Urinary bladder (tissue), 3 donors: ENCODE measurements at regions not wholly inside any gene's neighbourhood (a gene's known extent, or its start where the extent isn't known, plus 50 kb on each side); places are given as distances from the start of the nearest gene placed in this dataset.

Experiments
- DNase-seq: peaks from one replicate; pipeline ENCODE4 v3.0.0-alpha.2; 2015; ENCODE audit errors: extremely low spot score
- H3K27ac ChIP-seq: one replicate; pipeline ENCODE4 v1.5.1; 2013; ENCODE audit warnings: low read depth, mild to moderate bottlenecking, moderate library complexity
- H3K36me3 ChIP-seq: one replicate; pipeline ENCODE4 v1.6.1; 2013; ENCODE audit warnings: mild to moderate bottlenecking, moderate library complexity; ENCODE audit not compliant: insufficient read depth
- H3K4me1 ChIP-seq: one replicate; pipeline ENCODE4 v1.6.1; 2013; ENCODE audit warnings: mild to moderate bottlenecking, moderate library complexity; ENCODE audit not compliant: insufficient read depth
- H3K4me3 ChIP-seq: one replicate; pipeline ENCODE4 v1.5.1; 2013; ENCODE audit warnings: low read depth, low read length
- WGBS: extraction: QIAGEN DNeasy Blood & Tissue Kit; methylation state at CpG from one replicate; pipeline ENCODE4 v1.1.7; 2013; 5-methylcytosine and 5-hydroxymethylcytosine counted together
- donor health status: healthy with polysubstance abuse.
- donor health status: healthy.

GRCh38 chr1:185681034-185681633 is 53.1 kb upstream of the HMCN1 start:
- Histone ChIP-seq H3K27ac (no peak overlapping the region), H3K36me3 (no peaks in the 10 kb centered on the region), H3K4me3 (no peak overlapping the region), H3K4me1 (no peaks in the 10 kb centered on the region)
- 53% methylated on average over 2 of the region's 2 CpGs for WGBS
- DNase-seq = no peak

GRCh38 chr1:185680453-185680852 is 53.7 kb upstream of the HMCN1 start:
- 75% methylated on average over 4 of the region's 4 CpGs for WGBS
- no peaks in the 10 kb centered on the region for H3K36me3 ChIP-seq
- H3K4me3 ChIP-seq = no peak overlapping the region
- H3K27ac ChIP-seq = no peak overlapping the region
- no peak for DNase-seq
- H3K4me1 ChIP-seq = no peaks in the 10 kb centered on the region

GRCh38 chr1:185679220-185679619 is 55.0 kb upstream of the HMCN1 start:
- Histone ChIP-seq H3K4me1 (no peaks in the 10 kb centered on the region), H3K36me3 (no peaks in the 10 kb centered on the region), H3K4me3 (no peak overlapping the region), H3K27ac (no peak overlapping the region)
- DNase-seq = no peak
- 68% methylated on average over 5 of the region's 5 CpGs for WGBS

DNA sequence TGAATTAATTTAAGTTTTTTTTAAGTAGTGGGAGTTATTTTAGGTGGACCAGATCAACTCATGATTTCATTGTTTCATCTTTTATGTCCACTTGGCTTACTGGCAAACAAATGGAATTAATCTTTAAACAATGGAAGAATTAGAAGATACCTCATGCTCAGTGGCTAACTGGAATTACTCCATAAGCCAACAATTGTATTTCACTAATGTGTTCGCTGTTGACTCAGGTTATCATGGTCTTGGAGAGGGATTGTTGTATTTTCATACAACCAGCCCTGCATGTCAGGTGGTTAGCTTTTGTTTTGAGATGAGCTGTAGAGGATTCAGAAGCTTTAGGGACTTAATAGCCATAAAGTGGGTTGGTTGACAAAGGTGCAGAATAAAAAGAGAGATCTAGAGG is 57.2 kb upstream of the HMCN1 start:
- Histone ChIP-seq H3K4me1 (no peaks in the 10 kb centered on the region), H3K4me3 (no peak overlapping the region), H3K27ac (no peak overlapping the region), H3K36me3 (no peaks in the 10 kb centered on the region)
- no peak for DNase-seq
- 96% methylated on average over 1 of the region's 1 CpG for WGBS

DNA sequence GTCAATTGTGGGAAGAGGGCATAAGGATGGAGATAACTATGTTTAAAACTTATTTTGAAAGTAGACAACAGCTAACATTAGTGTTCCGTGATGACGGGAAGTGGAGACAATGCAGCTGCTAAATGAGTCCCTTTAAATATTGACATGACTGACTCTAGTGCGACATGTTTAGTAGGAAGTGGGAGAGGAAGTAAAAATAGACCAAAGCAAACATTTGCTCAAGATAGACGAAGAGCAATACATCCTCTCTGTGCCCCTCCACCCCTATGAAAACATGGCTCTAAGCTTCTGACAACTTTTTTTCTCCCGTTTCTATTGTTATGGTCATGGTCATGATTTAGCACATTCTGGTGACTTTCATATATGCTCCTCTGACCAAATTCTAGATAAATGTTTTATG is 60.0 kb upstream of the HMCN1 start:
- H3K27ac ChIP-seq = no peak overlapping the region
- DNase-seq = no peak
- H3K4me1 ChIP-seq = no peaks in the 10 kb centered on the region
- WGBS = 51% methylated on average over 5 of the region's 5 CpGs
- H3K36me3 ChIP-seq = no peaks in the 10 kb centered on the region
- H3K4me3 ChIP-seq = no peak overlapping the region

DNA sequence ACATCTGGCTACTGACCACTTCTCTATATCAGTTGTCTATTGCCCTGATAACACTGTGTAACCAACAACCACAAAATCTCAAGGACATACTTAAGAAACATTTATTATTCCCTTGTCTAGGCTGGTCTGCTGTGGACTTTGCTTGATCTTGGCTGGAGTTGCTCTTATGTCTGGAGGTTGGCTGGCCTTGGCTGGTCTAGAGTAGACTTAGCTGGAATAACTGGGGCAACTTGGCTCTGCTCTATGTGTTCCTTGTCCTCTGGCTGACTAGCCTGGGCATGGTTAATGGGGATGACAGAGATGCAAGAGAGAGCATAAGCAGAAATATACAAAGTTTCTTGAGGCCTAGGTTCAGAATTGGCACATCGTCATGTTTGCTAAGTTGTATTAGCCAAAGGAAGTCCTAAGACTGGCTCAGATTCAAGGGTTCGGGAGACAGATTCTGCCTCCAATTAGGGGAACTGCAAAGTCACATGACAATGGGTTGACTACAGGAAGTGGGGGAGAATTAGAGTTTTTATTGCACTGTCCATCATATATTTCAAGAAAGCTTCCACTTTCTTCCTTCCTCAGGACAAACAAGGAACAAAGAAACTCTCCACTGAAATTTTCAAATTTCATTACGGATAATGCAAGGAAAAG is 61.4 kb upstream of the HMCN1 start:
- no peak for DNase-seq
- H3K27ac ChIP-seq = no peak overlapping the region
- 75% methylated on average over 3 of the region's 3 CpGs for WGBS

DNA sequence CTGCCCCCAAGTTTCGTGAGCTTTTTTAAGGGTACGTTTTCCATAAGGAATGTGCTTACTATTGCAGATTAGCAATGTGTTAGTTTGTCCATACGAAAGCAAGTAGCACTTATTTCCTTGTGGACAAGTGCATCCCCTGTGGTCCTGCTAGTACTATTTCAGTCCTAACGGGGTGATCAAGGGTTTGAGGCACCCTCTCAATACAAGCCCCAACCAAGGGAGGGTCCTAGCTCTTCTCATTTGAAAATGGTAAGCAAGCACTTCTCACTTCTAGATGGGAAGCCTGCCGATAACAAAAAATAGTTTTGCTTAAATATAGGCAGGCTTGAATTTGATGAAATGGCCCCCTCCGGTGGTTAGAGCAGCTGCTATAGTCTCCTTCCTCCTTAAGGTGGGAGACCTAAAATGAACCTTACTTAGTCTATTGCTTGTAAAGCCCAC is 64.0 kb upstream of the HMCN1 start:
- WGBS = 31% methylated on average over 6 of the region's 6 CpGs
- no peak for DNase-seq
- no peaks in the 10 kb centered on the region for H3K36me3 ChIP-seq
- no peaks in the 10 kb centered on the region for H3K4me1 ChIP-seq
- H3K27ac ChIP-seq = no peak overlapping the region
- H3K4me3 ChIP-seq = no peak overlapping the region

More for the DNA sequence above, 61.4 kb upstream of the HMCN1 start:
- H3K4me3 ChIP-seq = no peak overlapping the region
- H3K36me3 ChIP-seq = no peaks in the 10 kb centered on the region
- no peaks in the 10 kb centered on the region for H3K4me1 ChIP-seq

DNA sequence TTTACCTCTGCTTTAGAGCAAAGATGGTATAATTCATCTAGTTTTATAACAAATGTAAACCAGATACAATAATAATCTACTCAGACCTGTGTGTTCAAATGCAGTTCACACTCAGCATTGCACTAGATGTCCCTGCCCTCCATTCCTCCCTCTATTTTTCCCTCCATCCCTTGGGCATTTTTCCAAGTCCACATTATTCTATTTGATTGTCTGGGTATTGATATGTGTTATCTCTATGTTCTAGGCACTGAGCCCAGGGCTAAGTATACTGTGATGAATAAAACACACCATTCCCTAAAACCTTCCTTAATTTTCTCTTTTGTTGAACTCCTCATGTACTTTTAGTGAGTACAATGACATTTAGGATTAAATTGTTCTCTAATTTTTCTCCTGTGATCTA is 66.2 kb upstream of the HMCN1 start:
- Histone ChIP-seq H3K27ac (no peak overlapping the region), H3K4me1 (no peaks in the 10 kb centered on the region), H3K4me3 (no peak overlapping the region), H3K36me3 (no peaks in the 10 kb centered on the region)
- no peak for DNase-seq

- 94% methylated on average over 2 of the region's 2 CpGs for WGBS
These were observed 67.6 kb upstream of the HMCN1 start for GRCh38 chr1:185666582-185666981.

DNA sequence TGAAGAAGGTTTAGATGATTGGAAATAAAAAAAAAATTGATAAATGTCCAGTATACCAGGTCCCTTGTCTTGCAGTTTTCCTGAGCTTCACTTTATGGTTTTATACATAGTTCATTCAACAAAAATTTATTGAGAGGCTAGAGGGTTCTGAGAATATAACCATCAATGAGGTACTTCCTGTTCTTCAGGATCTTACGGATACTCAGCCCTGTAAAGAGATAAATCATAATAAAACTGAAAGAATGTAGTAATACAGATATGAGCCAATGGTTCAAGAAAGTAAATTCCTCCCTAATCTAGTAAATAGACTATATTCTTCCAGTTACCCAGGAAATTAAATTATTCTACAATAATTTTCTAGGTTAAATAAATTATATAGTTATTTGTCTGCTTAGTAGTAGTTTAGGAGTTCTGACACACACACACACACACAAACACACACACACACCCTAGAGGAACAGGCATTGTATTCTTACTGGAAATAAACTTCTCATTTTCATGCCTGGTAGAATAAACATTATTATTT is 70.4 kb upstream of the HMCN1 start:
- H3K4me1 ChIP-seq = no peaks in the 10 kb centered on the region
- DNase-seq = no peak
- no peak overlapping the region for H3K4me3 ChIP-seq
- H3K27ac ChIP-seq = no peak overlapping the region
- 23% methylated on average over 1 of the region's 1 CpG for WGBS
- no peaks in the 10 kb centered on the region for H3K36me3 ChIP-seq

More at GRCh38 chr1:185666582-185666981, 67.6 kb upstream of the HMCN1 start:
- no peak overlapping the region for H3K4me3 ChIP-seq
- no peaks in the 10 kb centered on the region for H3K4me1 ChIP-seq
- no peak overlapping the region for H3K27ac ChIP-seq
- no peaks in the 10 kb centered on the region for H3K36me3 ChIP-seq
- no peak for DNase-seq

DNA sequence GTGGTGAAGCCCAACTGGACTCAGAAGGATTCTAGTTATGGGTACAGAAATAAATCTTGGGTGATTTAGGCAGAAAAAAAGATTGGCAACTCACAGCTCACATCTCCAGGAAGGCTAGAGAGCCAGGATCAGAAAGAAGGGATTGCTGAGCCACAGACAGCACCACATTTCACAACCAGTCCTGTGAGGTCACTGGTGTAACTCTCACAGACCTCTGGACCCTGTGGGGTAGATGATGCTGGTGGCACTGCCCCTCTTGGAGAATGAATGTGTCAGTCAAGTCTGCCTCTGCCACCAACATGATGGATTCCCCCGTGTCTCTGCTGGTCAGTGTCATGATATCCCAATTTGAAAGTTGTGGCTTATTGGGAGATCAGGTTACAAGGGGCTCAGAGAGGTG is 70.9 kb upstream of the HMCN1 start:
- 56% methylated on average over 1 of the region's 1 CpG for WGBS
- H3K27ac ChIP-seq = no peak overlapping the region
- H3K4me3 ChIP-seq = no peak overlapping the region
- DNase-seq = no peak
- no peaks in the 10 kb centered on the region for H3K36me3 ChIP-seq
- no peaks in the 10 kb centered on the region for H3K4me1 ChIP-seq

GRCh38 chr1:185661971-185662370 is 72.2 kb upstream of the HMCN1 start:
- Histone ChIP-seq H3K27ac (no peak overlapping the region), H3K4me1 (no peaks in the 10 kb centered on the region), H3K36me3 (no peaks in the 10 kb centered on the region), H3K4me3 (no peak overlapping the region)
- no peak for DNase-seq
- 80% methylated on average over 2 of the region's 2 CpGs for WGBS

DNA sequence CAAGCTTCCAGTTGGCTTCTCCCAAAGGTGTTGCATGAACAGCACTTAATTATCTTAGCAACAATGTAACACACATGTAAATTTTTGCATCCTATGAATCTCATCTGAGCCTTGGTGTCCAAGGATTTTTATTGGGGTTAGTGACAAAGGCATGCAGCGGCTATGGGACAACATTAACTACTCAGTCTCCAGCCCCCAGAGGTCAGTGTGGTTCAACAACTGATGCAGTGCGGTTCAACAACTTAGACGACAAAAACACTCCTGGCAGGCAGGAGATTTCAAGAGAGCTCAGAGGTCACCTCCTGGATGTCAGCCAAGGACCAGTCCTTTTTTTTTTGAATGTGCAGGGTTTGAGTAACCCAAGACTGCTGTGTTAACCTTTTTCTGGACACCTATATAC is 77.5 kb upstream of the HMCN1 start:
- 80% methylated on average over 3 of the region's 3 CpGs for WGBS
- Histone ChIP-seq H3K36me3 (no peaks in the 10 kb centered on the region), H3K4me1 (no peaks in the 10 kb centered on the region), H3K27ac (no peak overlapping the region), H3K4me3 (no peak overlapping the region)
- no peak for DNase-seq

DNA sequence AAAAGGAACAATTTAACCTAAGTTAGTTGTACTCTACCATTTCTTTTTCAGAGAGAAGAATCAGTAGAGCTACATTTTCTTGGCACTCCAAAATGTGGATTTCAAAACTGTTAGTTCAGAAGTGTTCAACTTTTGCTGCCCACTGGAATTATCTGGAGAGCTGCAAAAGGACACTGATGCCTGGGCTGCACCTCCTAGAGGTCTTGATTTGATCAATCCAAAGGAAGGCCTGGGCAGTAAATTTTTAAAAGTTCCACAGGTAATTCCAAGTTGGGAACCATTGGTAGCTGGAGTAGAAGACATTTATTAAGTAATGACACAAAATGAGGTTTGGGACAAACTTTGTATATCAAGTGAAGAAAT is 79.3 kb upstream of the HMCN1 start:
- H3K27ac ChIP-seq = no peak overlapping the region
- no peak for DNase-seq

More for the DNA sequence above, 79.3 kb upstream of the HMCN1 start:
- Histone ChIP-seq H3K4me1 (no peaks in the 10 kb centered on the region), H3K36me3 (no peaks in the 10 kb centered on the region), H3K4me3 (no peak overlapping the region)
